Epithelial cell of proximal tubule (primary cell): ENCODE measurements at regions not wholly inside any gene's neighbourhood (a gene's known extent, or its start where the extent isn't known, plus 50 kb on each side); places are given as distances from the start of the nearest gene placed in this dataset.

Source experiments
- DNase-seq: peaks from one replicate; pipeline ENCODE4 v3.0.0-alpha.2; 2011; ENCODE audit warnings: low read depth
- H3K4me3 ChIP-seq: 2 replicates; pipeline ENCODE4 v1.5.1; 2011; ENCODE audit warnings: low read depth, mild to moderate bottlenecking, low read length
- CTCF ChIP-seq: conservative IDR thresholded peaks from 2 replicates; pipeline ENCODE4 v1.5.1; 2012; ENCODE audit warnings: low read depth, mild to moderate bottlenecking, low read length

GRCh38 chr19:29263305-29264135 lies 50.6 kb upstream of the UQCRFS1 start:
- no peak overlapping the region for H3K4me3 ChIP-seq
- no peak for DNase-seq
- peak; percentile 77 for TF ChIP-seq CTCF

GRCh38 chr19:29264897-29265296 lies 51.9 kb upstream of the UQCRFS1 start:
- TF ChIP-seq CTCF, result no peak
- DNase-seq, result no peak
- H3K4me3 ChIP-seq, result no peak overlapping the region

- TF ChIP-seq CTCF, result no peak
- no peak overlapping the region for H3K4me3 ChIP-seq
- no peak for DNase-seq
These were observed 52.5 kb upstream of the UQCRFS1 start for GRCh38 chr19:29265436-29265835.

GRCh38 chr19:29266001-29266400 lies 53.0 kb upstream of the UQCRFS1 start:
- DNase-seq, result no peak
- no peak overlapping the region for H3K4me3 ChIP-seq
- no peak for TF ChIP-seq CTCF

- no peak overlapping the region for H3K4me3 ChIP-seq
- DNase-seq, result no peak
- no peak for TF ChIP-seq CTCF
These were observed 53.7 kb upstream of the UQCRFS1 start for GRCh38 chr19:29266603-29267002.

- no peak for TF ChIP-seq CTCF
- no peak for DNase-seq
These were observed 54.8 kb upstream of the UQCRFS1 start for GRCh38 chr19:29267701-29268100.

GRCh38 chr19:29268103-29268502 lies 55.2 kb upstream of the UQCRFS1 start:
- no peak for TF ChIP-seq CTCF
- no peak for DNase-seq
- no peak overlapping the region for H3K4me3 ChIP-seq

More at GRCh38 chr19:29267701-29268100, 54.8 kb upstream of the UQCRFS1 start:
- H3K4me3 ChIP-seq, result no peak overlapping the region
